ENCODE measurements at regions not wholly inside any gene's neighbourhood (a gene's known extent, or its start where the extent isn't known, plus 50 kb on each side); places are given as distances from the start of the nearest gene placed in this dataset.

DNA sequence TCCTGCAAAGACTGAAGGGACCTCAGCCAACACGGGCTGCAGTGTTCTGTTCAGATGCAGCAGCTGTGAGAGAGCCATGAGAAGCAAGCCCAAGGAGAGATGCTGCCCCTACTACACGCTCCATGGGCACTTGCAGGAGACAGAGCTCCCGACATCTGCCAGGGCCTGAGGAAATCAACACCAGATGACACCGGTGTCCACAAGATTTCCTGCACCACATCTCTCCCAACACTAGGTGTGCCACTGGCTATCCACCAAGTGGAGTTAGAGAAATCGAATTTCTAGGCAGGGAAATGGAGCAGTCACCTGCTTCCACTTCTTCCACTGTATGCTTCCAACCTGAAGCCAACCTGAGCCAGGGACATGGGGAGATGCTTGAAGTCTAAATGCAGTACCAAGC, 445.3 kb downstream of the RWDD3 start:
- Histone ChIP-seq H3K27me3 (no peaks in the 10 kb centered on the region), H3K4me3 (no peak overlapping the region), H3K9me3 (no peaks in the 10 kb centered on the region), H3K4me1 (ENCODE audit: insufficient read depth) (no peaks in the 10 kb centered on the region), H3K27ac (no peak overlapping the region), H3K36me3 (no peaks in the 10 kb centered on the region)
- TF ChIP-seq, protein P1, sequence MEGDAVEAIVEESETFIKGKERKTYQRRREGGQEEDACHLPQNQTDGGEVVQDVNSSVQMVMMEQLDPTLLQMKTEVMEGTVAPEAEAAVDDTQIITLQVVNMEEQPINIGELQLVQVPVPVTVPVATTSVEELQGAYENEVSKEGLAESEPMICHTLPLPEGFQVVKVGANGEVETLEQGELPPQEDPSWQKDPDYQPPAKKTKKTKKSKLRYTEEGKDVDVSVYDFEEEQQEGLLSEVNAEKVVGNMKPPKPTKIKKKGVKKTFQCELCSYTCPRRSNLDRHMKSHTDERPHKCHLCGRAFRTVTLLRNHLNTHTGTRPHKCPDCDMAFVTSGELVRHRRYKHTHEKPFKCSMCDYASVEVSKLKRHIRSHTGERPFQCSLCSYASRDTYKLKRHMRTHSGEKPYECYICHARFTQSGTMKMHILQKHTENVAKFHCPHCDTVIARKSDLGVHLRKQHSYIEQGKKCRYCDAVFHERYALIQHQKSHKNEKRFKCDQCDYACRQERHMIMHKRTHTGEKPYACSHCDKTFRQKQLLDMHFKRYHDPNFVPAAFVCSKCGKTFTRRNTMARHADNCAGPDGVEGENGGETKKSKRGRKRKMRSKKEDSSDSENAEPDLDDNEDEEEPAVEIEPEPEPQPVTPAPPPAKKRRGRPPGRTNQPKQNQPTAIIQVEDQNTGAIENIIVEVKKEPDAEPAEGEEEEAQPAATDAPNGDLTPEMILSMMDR (IDR thresholded peaks at IDR 0.05): no peak
- TF ChIP-seq EP300 (IDR thresholded peaks at IDR 0.05): no peak
- TF ChIP-seq POLR2A (IDR thresholded peaks at IDR 0.05): no peak
- DNase-seq: no peak
- intact Hi-C loops (cut with DNase I): no loop called here
- WGBS, 3 donors: 78 to 84% (median 82%) methylated on average over 5 of the region's 5 CpGs

DNA sequence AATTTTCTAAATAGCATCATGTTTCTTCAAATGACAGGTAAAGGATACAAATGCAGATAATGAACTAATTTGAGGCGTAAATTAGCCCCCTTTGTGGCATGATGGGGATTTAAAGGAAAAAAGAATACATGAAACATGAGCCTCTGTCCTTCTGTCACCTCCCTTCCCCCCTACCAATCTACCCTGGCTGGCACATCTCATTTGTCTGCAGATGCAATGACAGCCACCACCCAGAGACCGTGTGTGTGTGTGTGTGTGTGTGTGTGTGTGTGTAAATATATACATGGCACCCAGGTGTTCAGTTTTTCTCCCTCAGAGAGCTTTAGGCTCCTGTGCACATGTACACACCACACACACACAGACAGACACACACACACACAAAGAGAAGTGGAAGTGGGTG, 451.1 kb downstream of the RWDD3 start:
- Histone ChIP-seq H3K36me3 (no peaks in the 10 kb centered on the region), H3K9me3 (no peaks in the 10 kb centered on the region), H3K4me3 (no peak overlapping the region), H3K27ac (no peak overlapping the region), H3K4me1 (ENCODE audit: insufficient read depth) (no peaks in the 10 kb centered on the region), H3K27me3 (no peaks in the 10 kb centered on the region)
- no peak for DNase-seq
- no peak for TF ChIP-seq POLR2A (IDR thresholded peaks at IDR 0.05)
- no peak for TF ChIP-seq EP300 (IDR thresholded peaks at IDR 0.05)
- TF ChIP-seq, protein P1 (IDR thresholded peaks at IDR 0.05): no peak
- intact Hi-C loops (cut with DNase I): no loop called here
- WGBS, 3 donors: 31 to 60% (median 40%) methylated on average over 2 of the region's 2 CpGs

DNA sequence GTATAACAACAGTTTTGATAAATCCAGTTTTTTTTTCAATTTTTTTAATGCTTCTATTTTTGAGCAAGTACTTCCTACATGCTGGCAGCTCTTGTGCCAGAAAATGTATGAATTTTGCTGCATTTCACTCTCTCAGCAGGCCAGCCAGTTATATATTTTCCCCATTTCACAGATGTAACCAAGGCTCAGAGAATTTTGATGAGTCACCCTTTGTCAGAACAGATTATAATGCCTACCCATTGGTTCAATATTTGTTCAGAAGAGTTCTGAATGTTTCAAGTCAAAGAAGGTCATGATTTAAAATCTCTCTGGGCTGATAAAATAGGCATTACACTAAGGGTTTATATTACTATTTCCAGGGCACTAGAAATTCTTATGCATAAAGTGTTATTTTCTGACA, 452.2 kb downstream of the RWDD3 start:
- DNase-seq: no peak
- intact Hi-C loops (cut with DNase I): no loop called here
- Histone ChIP-seq H3K27me3 (no peaks in the 10 kb centered on the region), H3K9me3 (no peaks in the 10 kb centered on the region), H3K4me3 (no peak overlapping the region), H3K36me3 (no peaks in the 10 kb centered on the region), H3K4me1 (ENCODE audit: insufficient read depth) (no peaks in the 10 kb centered on the region), H3K27ac (no peak overlapping the region)
- no peak for TF ChIP-seq EP300 (IDR thresholded peaks at IDR 0.05)
- no peak for TF ChIP-seq POLR2A (IDR thresholded peaks at IDR 0.05)
- TF ChIP-seq, protein P1 (IDR thresholded peaks at IDR 0.05): no peak

DNA sequence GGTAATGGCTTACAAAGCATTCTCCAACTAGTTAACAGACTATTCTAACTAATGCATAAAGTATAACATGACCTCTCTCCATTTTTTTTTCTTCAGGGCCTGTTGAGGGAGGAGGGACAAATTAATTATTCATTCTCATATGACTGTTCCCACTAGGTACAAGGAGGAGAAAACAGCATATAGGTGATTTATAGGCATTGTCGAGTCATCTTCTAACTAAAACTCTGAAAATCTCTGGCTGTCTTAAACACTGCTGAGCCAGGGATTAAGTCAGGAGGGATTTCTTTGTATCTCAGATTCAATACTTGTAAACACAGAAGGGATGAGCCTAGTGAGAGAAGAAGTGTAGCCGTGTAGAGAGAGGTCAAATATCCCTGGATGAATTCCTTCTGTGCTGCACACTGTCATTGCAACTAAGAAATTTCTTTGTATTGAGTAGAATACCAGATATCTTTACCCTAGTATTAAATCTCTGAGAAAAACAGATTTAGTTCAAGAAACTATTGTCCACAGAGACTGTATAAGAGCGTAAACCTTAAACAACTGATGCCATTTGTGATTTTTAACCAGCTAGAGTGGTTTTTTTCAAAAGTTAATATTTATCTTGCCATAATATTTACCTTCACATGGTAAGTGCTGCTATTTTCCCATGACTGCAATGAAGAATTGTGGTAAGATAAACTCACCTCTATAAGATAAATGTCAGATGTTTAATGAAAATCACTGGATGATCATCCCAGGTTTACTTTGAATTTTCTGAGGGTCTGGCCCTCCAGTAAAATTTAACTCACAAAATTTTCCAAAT, 465.3 kb downstream of the RWDD3 start:
- H3K9me3 ChIP-seq: no peaks in the 10 kb centered on the region
- DNase-seq: no peak
- intact Hi-C loops (cut with DNase I): no loop called here
- H3K27ac ChIP-seq: no peak overlapping the region
- no peaks in the 10 kb centered on the region for H3K27me3 ChIP-seq
- 32 to 37% (median 32%) methylated on average over 3 of the region's 3 CpGs for WGBS, 3 donors
- H3K36me3 ChIP-seq: no peaks in the 10 kb centered on the region
- TF ChIP-seq POLR2A (IDR thresholded peaks at IDR 0.05) (no peak), EP300 (IDR thresholded peaks at IDR 0.05) (no peak)
- TF ChIP-seq, protein P1 (IDR thresholded peaks at IDR 0.05): no peak
- no peaks in the 10 kb centered on the region for H3K4me1 ChIP-seq (ENCODE audit: insufficient read depth)
- no peak overlapping the region for H3K4me3 ChIP-seq
